HS-5 (cell line): ENCODE measurements at regions not wholly inside any gene's neighbourhood (a gene's known extent, or its start where the extent isn't known, plus 50 kb on each side); places are given as distances from the start of the nearest gene placed in this dataset.

Experiments used
- DNase-seq: peaks from one replicate; pipeline ENCODE4 v3.0.0-alpha.2; 2012; ENCODE audit warnings: low read depth

GRCh38 chr18:43649649-43650357, 372.5 kb upstream of the SYT4 start:
- no peak for DNase-seq

- no peak for DNase-seq
Observed at GRCh38 chr18:43650426-43650825, 373.1 kb upstream of the SYT4 start.

GRCh38 chr18:43651057-43651456, 373.8 kb upstream of the SYT4 start:
- no peak for DNase-seq

- no peak for DNase-seq
Observed at GRCh38 chr18:43656547-43656946, 379.3 kb upstream of the SYT4 start.

DNA sequence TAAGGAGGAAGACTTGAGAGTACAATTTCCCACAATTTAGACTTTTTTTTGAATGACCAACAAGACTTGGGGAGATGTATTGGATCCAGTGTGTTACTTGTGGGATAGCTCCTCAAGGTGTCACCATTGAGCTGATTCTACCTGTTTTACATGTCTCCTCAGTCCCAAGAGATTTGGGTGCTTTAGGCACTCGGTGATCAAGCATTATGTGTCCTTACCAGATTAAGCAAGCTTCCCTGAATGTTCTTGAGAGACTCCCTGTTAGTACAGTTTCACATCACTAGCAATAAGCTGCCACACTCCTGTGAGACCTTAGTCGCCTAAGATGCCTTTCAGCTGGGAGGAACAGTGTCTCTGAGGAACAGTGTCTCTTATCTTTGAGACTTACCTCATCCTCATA, 384.3 kb upstream of the SYT4 start:
- DNase-seq, result peak; percentile 48

DNA sequence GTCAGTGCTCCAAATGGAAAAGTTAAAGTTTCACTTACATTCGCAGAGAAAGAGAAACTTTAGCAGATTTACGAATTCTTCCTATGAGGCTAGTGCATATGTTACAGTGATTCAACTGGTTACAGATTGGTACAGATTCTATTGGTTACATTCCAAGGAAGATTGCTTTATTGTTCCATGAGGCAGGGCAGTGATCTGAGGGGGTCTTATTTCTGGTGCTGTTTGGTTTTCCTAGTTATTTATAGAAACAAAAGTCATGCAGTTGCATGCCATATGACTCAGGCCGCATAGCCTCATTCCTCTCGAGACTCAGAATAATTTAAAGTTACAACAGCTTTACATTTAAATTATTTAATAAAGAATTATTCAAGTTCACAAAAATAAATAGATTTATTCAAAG, 385.4 kb upstream of the SYT4 start:
- DNase-seq, result peak; percentile 63

GRCh38 chr18:43663159-43663558, 385.9 kb upstream of the SYT4 start:
- no peak for DNase-seq

DNA sequence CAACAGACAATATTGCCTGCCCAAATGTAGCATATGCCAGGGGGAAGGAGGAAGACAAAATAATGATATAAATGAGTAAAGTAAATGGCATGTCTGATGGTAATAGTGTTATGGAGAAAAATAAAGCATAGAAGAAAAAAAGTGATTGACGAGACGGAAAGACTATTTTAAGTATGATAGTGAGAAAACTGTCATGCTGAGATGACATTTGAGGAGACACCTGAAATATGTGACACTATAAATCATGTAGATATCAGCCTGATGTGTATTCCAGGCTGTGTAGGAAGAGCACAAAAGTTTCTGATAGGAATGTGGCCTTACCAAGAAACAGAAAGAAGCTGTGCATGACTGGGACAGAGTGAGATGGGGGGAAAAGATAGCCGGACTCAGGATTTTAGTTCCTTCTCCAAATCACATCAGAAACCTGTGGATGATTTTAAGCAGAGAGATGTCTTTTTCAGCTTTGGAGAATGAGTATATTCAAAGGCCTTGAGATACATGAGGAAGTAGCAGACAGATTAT, 387.3 kb upstream of the SYT4 start:
- no peak for DNase-seq

- peak; percentile 41 for DNase-seq
Observed at GRCh38 chr18:43665105-43665788, 388.0 kb upstream of the SYT4 start.

GRCh38 chr18:43668866-43669265, 391.6 kb upstream of the SYT4 start:
- no peak for DNase-seq

DNA sequence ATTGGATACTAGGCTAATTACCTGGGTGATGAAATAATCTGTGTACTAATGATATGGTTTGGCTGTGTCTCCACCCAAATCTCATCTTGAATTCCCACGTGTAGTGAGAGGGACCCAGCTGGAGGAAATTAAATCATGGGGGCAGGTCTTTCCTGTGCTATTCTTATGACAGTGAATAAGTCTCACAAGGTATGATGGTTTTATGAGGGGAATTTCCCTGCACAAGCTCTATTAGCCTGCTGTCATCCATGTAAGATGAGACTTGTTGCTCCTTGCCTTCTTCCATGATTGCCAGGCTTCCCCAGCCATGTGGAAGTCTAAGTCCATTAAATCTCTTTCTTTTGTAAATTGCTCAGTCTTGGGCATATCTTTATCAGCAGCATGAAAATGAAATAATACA, 394.1 kb upstream of the SYT4 start:
- no peak for DNase-seq

GRCh38 chr18:43680096-43680495, 402.8 kb upstream of the SYT4 start:
- DNase-seq, result no peak

- DNase-seq, result no peak
Observed at GRCh38 chr18:43681661-43682060, 404.4 kb upstream of the SYT4 start.

- no peak for DNase-seq
Observed at GRCh38 chr18:43682196-43682595, 404.9 kb upstream of the SYT4 start.

- no peak for DNase-seq
Observed at GRCh38 chr18:43686709-43687108, 409.4 kb upstream of the SYT4 start.

GRCh38 chr18:43692099-43692690, 414.9 kb upstream of the SYT4 start:
- DNase-seq, result peak; percentile 14

GRCh38 chr18:43702399-43702798, 425.1 kb upstream of the SYT4 start:
- no peak for DNase-seq

GRCh38 chr18:43703050-43703449, 425.8 kb upstream of the SYT4 start:
- no peak for DNase-seq

DNA sequence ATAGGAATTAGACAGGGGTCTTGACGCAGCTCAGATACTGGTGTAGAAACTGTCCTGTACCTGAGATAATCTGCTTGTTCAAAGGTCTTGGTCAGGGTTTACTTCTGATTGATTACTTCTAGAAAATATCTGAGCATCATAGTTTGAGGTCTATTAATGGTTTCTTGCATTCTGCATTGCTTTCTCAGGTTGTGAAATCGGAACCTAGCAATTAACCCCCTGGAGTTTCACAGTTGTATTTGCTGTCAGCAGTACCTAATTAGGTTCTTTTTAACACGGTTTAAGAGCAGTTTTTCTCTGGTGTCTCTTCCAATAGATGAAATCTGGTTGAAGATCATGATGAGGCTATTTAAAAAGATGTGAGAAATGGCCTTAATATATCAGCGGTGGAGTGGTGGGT, 428.6 kb upstream of the SYT4 start:
- DNase-seq, result no peak

GRCh38 chr18:43710135-43710534, 432.8 kb upstream of the SYT4 start:
- DNase-seq, result no peak

- no peak for DNase-seq
Observed at GRCh38 chr18:43714343-43715010, 437.2 kb upstream of the SYT4 start.

- no peak for DNase-seq
Observed at GRCh38 chr18:43719267-43719795, 442.0 kb upstream of the SYT4 start.
